WI38 (cell line): ENCODE measurements at regions not wholly inside any gene's neighbourhood (a gene's known extent, or its start where the extent isn't known, plus 50 kb on each side); places are given as distances from the start of the nearest gene placed in this dataset.

Source experiments
- H3K4me3 ChIP-seq: 2 replicates; pipeline ENCODE4 v1.5.1; 2011; ENCODE audit warnings: low read depth, mild to moderate bottlenecking, control low read depth, low read length
- TF ChIP-seq, protein P1 (sequence below): IDR thresholded peaks from 2 replicates; pipeline ENCODE4 v1.5.1; 2012; ENCODE audit warnings: low read depth, mild to moderate bottlenecking, control low read depth, low read length

DNA sequence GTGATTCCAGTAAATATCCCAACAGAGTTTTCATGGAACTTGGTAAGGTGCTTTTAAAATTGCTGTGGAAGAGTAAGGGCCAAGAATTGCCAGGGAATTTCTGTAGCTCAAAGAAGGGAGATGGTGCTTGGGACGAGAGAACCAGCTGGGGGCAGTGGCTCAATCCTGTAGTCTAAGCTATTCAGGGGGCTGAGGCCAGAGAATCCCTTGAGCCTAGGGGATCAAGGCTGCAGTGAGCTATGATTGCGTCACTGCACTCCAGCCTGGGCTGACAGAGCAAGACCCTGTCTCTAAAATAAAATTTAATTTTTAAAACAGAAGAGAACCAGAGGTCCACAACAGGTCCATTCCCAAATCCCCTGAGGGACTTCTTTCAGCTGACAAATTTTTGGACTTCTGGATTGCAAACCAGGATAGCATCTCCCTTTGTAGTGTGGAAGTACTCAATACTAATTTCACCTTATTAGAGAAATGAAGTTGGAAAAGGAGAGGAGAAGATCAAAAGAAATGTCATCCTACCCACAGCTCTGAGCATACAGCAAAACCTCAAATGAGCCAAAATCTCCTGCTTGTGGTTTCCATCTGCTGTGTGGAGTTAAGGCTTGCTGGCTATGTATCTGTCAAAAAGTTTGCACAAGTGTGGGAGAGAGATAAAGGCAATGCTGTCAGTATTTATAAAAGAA is 59.2 kb upstream of the CLPB start:
- TF ChIP-seq, protein P1, sequence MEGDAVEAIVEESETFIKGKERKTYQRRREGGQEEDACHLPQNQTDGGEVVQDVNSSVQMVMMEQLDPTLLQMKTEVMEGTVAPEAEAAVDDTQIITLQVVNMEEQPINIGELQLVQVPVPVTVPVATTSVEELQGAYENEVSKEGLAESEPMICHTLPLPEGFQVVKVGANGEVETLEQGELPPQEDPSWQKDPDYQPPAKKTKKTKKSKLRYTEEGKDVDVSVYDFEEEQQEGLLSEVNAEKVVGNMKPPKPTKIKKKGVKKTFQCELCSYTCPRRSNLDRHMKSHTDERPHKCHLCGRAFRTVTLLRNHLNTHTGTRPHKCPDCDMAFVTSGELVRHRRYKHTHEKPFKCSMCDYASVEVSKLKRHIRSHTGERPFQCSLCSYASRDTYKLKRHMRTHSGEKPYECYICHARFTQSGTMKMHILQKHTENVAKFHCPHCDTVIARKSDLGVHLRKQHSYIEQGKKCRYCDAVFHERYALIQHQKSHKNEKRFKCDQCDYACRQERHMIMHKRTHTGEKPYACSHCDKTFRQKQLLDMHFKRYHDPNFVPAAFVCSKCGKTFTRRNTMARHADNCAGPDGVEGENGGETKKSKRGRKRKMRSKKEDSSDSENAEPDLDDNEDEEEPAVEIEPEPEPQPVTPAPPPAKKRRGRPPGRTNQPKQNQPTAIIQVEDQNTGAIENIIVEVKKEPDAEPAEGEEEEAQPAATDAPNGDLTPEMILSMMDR = no peak
- H3K4me3 ChIP-seq = no peak overlapping the region

DNA sequence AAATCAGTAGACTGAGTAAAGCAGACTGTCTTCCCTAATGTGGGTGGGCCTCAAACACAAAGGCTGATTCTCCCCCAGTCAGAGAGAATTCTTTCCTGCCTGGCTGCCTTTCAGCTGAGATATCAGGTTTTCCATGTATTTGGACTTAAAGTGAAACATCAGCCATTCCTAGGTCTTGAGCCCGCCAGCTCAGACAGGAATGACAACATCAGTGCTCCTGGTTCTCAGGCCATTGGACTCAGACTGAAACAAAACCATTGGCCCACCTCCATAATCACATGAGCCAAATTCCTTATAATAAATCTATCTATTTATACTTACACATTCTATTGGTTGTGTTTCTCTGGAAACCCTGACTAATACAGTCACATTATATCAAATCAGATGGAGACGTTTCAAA is 56.7 kb upstream of the CLPB start:
- no peak overlapping the region for H3K4me3 ChIP-seq
- TF ChIP-seq, protein P1 = no peak
